CD1c-positive myeloid dendritic cell (primary cell): ENCODE measurements at regions not wholly inside any gene's neighbourhood (a gene's known extent, or its start where the extent isn't known, plus 50 kb on each side); places are given as distances from the start of the nearest gene placed in this dataset.

Experiments
- DNase-seq: peaks from one replicate; pipeline ENCODE4 v3.0.0-alpha.2; 2016; ENCODE audit errors: extremely low spot score

DNA sequence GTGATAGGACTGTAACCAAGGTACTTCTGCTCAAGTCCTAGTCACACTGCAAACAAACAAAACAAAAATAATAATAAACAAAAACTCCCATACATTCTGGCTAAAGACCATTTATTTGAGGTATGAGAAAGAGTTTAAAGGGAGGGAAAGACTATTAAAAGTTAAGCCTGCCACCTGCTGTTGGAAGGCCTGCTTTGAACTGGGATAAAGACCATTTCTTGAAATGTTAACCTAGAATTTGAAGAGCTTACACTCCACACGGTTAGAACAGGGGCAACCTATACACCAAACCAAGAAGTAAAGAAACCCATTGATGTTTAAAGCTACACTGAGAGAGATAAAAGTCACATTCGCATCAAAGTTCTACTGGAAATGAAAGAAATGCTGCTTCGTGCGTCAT lies 548.7 kb upstream of the DIPK2B start:
- DNase-seq, result no peak

DNA sequence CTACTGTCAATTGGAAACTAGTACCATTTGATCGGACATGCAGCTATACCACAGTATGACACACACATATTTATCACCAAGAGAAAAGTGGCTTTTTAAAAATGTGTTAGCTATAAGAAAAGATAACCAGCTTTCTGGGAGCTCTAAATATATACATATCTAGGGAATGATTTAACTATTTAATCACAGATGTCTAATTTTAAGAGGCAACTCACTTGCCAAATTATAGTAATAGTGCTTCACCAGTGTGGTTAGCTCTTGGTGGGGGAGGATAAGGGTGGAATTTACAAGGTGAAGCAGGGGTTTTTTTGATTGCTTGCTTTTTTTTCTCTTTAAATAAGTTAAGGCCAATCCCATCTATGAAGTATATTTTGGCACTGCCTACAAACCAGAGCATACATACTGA lies 547.7 kb upstream of the DIPK2B start:
- DNase-seq, result no peak

DNA sequence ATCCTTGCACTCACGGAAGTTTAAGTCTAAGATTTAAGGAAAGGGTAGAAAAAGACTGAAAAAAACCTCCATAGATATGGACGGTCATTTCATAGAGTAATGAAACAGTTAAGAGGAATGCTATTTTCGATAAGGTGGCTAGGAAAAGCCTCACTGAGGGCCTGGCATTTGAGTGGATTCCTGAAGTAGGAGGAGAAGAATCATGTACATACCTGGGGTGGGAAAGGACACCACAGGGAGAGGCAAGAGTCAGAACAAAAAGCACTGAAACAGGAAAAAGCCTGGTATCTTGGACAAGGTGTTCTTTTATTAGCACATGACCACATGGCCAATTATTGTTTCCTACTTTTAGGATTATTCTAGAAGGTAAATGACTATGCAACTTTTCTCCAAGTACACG lies 547.2 kb upstream of the DIPK2B start:
- no peak for DNase-seq

DNA sequence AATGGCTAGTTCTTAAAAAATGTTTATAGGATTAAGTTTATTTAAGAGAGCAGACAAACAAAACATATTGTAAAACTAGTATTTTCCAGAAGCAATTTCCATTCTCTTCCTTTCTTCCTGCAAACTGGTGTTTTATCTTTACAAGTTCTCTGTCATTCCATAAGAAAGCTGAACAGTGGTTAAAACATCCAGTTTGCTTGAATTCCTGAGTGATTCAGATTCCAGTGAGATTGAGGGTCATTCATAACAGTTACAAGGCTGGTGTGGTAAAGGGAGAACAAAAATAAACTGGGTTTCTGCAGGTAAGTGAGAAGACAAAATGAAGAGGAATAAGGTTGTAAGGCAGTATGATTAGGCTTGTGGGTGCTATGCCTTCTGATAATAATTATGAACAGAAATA lies 544.8 kb upstream of the DIPK2B start:
- DNase-seq, result no peak

DNA sequence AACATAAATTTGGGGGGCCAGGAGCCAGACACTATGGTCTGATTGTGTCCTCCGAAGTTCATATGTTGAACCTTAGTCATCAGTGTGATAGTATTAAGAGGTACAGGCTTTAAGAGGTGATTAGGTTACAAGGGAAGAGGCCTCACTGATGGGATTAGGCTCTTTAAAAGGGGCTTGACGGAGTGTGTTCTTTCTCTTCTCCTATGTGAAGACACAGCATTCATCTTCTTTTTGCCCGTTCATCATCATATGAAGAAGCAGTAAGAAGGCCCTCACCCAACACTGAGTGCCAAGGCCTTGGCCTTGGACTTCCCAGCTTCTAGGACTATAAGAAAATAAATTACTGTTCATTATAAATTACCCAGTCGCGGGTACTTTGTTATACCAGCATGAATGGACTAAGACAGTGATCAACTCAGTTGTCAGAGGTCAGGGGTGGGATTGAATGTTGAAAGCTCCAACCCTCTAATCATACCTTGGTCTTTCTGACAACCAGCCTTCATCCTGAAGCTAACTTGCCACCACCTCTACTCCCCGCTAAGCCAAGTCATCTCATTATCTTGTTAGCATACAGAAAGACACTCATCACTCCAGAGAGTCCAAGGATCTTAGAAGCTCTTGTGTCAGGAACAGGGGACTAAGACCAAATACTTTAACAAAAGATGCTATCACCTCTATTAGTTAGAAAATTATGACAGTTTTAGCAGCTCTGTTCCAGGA lies 543.4 kb upstream of the DIPK2B start:
- DNase-seq, result no peak

DNA sequence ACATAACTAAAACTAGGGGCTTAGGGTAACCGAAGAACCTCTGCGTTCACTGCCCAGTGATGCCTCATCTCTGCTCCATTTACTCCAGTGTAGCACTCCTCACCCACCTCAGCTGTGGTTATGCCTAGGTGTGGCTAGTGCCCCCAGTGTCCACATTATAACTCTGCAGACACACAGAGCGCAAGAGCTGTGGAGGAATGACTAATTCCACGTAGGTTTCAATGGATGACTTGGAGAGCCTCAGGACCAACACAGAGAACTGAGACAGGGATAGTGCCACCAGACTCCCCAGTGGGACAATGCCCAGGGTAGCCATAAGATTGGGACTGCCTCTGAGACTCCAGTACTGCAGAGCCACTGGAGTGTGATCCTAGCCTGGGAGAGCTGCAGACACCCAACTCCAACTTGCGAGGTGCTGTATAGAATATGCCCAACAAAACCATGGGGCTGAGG lies 542.4 kb upstream of the DIPK2B start:
- no peak for DNase-seq

DNA sequence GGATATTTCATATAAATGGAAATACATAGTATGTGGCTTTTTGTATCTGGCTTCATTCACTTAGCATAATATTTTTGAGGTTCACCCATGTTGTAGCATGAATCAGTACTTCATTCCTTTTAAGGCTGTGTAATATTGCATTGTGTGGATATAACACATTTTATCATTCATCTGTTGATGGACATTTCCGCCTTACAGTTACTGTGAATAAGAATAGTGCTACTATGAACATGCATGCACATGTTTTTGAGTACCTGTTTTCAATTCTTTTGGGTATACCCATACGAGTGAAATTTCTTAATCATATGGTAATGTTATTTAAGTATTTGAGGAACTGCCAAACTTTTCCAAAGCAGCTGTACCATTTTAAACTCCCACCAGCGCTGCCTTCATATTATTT lies 539.6 kb upstream of the DIPK2B start:
- no peak for DNase-seq

DNA sequence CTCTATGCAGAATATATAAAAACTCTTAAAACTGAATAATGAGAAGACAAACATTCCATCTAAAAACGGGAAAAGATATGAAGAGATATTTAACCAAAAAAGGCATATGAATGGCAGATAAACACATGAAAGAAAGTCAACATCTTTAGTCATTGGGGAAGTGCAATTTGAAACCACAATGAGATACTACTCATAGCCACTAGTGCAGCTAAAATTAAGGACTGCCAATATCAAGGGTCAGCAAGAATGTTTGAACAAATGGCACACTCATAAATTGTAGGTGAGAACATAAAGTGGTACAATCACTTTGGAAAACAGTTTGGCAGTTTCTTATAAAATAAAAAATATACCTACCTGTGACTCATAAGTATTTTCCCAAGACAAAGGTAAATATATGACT lies 534.9 kb upstream of the DIPK2B start:
- DNase-seq, result no peak

DNA sequence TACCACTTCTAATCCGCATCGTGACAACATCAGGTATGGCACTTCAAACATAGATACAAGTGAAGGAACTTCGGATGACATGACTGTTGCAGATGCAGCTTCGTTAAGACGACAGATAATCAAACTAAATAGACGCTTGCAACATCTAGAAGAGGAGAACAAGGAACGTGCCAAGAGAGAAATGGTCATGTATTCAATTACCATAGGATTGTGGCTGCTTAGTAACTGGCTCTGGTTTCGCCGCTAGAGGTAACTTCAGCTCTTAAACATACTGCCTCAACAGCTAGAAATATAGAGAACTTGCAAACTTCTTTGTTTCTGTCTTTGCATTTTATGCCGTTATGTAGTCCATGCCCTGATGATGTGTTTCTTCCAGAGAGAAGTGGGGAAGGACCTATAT lies 530.8 kb upstream of the DIPK2B start:
- DNase-seq, result no peak

DNA sequence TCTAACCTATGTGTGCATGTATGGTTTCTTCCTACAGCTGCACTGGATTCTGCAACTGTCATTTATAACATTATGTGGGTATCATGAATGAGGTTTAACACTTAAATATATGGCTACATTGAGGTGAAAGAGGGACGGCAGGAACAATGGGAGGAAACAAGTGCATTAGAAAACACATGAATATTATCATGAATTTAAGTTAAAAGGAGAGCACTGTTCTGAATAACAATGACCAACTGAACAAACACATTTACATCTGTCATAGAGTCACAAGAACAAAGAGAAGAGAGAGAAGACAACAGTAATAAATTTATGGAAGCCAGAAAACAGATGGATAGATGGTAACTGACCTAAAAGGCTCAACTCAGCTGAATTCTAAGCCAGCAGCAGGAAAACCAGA lies 527.1 kb upstream of the DIPK2B start:
- DNase-seq, result no peak

DNA sequence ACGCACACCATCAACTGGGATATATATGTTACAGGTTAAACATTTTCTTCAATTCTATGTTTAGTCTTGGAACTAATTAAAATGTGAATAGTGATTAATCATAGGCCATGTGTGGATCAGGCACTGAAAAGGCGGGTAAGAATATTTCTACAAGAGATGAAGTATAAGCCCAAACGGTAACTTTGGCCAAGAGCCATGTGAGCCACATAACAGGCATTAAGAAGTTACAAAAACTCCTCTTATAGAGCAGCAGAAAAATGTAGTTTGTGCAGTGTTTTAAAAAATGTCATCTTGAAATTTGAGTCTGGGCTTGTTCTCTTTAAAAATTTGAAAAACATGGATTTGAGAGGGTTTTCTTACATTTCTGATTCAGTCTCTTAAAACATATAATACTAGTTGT lies 521.8 kb upstream of the DIPK2B start:
- no peak for DNase-seq

DNA sequence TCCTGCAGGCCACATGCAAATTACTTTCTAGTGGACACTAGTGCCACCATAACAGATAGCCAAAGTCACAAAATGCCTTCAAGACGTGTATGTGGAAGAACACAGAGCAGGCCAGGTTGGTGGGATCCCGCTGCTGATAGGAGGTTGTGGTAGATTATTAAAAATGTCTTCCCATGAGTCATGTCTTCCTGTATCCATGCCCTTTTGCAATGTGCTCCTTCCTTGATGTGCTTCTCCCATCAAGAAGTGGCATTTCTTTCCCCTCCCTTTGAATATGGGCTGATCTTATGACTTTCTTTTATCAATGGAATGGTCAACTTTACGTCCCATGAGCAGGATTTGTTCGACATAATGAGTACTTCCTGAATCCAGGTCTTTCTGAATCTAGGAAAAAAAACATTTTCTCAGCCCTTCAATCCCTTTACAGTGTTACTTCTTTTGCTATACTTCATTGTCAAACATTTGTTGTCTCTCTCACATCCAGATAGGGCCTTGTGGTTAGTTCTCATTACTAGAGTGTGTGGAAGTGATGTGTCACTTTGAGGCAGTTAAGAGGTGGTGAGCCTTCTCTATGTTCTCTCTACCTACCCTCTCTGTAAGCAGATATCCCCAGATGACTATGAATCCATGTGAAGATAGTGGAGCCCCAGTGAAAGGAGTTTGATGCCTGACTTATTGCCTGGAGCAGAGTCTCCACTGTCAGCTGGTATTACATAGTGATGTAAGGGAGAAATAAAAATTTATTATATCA lies 519.2 kb upstream of the DIPK2B start:
- DNase-seq, result no peak

DNA sequence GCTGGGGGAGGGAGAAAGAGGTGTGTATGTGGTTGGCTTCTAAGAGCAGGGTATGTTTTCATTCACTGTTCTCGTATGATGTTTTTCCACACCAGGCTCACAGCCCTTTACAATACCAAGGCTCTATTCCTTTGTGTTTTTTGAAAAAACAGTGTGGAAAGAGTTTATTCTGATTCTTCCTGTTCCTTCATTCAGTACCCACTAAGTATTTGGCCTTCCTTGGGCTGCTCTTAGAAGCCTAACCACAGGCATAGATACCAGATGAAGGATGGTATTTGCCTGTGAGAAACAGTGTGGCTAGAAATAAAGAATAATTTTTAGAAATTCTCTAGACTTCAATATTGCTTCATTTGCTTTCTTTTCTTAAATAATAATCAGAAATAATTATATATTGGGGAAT lies 518.0 kb upstream of the DIPK2B start:
- DNase-seq, result no peak

DNA sequence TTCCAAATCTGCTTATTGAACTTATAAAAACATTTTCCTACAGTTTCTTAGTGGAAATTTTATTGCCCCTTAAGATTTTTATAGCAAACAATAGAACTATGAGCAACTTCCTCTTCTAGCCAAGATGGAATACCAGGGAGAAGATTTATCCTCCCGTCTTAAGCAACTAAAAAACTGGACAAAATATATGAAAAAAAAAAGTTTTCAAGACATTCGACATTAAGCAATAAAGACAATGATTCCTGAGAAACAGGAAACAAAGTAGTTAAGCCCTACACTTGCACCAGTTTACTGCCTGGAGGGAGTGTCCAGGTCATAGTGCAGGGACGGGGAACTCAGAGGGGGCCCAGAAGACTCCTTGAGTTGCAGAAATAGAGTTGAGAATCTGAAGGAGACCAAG lies 516.1 kb upstream of the DIPK2B start:
- peak; percentile 11 for DNase-seq

DNA sequence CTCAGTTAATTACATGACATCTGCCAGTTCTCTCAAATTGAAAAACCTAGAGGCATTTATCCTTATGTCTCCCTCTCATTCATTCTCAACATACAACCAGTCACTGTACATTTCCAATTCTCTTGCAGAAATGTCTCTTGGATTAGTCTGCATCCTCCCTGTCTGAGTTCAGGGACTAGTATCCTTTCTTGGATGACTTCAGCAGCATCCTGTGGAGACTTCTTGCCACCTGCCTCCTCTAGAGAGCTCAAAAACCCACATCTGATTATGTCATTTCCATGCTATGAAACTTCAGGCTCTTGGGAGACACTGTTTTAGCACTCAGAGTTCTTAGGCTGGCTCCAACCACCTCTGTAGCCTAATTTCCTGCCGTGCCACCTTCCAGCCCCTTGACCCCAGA lies 515.1 kb upstream of the DIPK2B start:
- DNase-seq, result no peak

DNA sequence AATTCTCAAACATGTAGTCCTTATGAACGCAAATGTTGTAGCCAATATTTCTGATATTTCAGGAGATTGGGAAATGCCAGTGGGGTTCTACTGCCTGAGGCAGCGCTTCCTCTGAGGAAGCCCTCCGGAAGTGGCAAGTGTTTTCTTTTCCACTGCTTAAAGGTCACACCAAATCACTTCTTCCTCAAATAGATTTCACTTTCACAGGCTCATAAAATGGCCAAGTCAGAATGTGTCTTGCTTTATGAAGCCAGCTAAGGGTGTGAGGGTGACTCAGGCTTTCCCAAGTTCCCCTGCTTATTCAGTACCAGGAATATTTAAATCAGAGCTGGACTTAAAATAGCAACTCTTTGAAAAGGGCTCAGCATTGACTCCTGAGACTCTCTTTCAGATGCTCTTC lies 514.2 kb upstream of the DIPK2B start:
- peak; percentile 68 for DNase-seq

DNA sequence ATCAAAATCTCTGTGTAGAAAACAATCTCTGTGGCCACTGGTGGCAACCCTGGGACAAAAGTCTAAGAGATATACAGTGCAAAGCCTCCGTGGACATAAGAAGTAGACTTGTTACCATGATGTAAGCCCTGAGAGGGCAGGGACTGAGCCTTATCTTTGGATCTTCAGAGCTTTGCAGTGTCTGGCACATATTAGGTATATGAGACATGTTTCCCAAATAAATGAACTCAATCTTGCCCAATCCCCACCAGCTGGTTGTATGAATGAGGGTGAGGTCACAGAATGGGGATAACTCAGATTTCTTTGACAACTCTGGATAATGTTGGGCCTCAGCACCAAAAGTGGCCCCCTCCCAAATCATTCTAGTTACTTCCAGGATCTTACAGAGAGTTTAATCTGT lies 511.4 kb upstream of the DIPK2B start:
- DNase-seq, result no peak

DNA sequence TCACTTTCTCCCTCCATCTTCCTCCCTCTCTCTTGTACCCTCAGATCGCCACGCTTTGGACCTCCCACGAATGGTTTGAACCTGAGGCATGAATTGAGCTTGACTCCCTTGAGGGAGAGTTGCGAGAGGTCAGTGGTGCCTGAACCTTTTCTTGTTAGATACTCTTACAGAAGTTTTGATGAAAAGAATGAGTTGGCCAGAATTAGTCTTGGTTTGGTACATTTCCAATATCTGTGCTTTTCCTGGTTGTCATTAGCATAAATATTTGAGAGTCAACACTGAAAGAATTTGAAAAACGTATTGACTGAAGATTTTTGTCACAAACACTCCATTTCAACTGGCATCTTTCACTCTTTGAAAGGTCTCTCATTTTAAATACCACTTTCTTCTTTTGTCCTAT lies 510.6 kb upstream of the DIPK2B start:
- no peak for DNase-seq

DNA sequence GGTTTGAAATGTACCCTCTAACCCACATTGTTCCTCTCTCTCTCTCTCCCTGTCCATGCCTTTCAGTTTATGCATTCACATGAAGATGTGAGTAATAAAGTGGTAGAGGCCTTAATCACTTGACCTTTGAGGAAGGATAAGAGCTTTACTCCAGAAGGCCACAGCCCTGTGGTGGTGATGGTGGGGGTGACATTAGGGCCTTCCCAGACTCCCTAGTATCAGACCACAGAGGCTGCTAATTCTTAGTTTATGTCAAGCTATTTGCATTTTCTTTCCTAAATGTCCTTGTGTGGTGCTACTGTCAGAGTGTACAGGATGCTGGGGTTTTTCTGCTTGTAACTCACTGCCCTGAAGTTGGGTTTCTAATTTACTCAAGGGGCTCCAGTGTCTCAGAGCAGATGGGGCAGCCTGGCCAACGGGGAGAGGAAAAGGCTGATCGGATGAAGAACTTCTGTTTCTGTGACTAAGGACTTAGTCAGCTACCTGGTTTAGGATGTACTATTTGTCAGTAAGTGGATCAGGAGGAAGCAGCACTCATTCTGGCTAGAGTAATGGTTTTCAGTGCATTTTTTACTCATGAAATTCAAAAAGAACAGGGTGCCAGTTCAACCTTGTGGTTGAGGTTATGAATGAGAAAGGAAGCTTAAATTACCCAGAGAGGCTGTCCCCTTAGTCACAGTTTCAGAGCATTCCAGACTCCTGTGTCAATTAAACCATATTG lies 509.6 kb upstream of the DIPK2B start:
- DNase-seq, result peak; percentile 1

DNA sequence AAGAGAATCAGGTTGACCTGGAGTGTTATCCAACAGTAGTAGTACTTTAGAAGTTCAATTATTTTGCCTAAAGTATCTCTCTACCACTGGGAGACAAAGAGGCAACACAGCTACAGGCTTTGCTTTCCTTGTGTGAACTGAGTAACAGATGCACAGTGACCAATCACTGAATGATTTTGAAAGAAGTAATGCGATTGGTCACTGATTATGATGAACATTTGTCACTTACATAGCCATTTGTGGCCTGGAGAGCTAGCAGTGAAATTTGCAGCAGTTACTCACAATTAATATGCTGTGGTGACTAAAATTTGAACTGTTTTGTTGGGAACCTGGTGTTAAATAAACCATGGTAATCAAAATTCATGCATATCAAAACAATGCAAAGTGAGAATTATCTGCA lies 508.7 kb upstream of the DIPK2B start:
- no peak for DNase-seq

DNA sequence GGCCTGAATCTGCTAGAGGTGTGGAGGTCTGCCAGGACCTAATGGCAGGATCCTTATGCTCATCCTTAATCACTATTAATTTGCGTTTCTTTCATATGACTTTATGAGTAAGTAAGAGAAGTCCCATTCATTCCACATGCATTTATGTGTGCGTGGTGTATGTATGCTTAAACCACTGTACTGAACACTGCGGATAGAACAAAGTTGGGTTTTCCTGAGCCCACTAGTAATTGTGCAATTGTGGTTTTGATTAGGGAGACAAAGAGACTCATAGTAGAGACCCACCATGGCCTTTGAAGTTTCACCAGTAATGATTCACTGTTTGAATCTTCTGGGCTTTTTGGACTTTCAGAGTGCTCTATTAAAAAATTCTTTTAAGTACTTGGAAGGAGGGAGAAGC lies 498.5 kb upstream of the DIPK2B start:
- DNase-seq, result no peak

DNA sequence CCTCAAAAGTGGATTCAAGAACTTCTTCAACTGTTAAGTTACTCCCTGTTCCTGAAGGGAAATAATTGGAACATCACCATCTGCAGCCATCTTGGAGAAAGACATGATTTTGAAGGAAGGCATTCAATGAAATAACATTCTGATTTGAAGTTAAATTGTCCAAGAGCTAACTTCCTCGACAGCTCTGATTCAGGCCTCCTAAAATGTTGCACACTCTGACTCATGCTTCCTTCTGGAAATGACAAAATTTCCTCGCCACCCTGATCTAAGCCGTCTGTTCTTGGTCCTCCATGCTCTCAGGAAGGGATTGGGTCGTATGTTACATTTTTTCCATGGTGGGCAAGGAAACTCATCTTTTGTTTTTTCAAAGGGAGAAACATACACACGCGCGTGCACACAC lies 496.9 kb upstream of the DIPK2B start:
- DNase-seq, result peak; percentile 4

DNA sequence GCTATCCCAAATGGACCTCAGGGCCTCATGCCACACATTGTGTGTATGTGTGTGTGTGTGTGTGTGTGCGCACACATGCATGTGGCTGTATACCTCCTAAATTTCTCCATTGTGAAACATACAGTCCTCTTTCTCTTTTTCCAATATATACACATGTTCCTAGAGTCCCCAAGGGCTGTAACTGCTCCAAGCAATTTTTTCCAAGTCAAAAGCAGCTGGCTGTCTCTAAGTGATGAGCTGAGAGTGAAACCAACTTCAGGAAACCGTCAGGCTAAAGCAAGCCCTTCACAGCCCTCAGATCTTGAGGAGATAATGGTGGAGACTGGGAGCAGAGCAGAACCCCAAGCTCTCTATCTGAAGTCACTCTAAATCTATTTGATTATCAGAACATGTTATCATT lies 496.1 kb upstream of the DIPK2B start:
- no peak for DNase-seq
